ENCODE measurements at regions not wholly inside any gene's neighbourhood (a gene's known extent, or its start where the extent isn't known, plus 50 kb on each side); places are given as distances from the start of the nearest gene placed in this dataset.

GRCh38 chr3:180142472-180142871, 105.7 kb upstream of the PEX5L start:
- no peak for TF ChIP-seq CTCF (IDR thresholded peaks at IDR 0.05; ENCODE audit: low read length, missing control alignments)
- H3K4me3 ChIP-seq (replicated peaks; ENCODE audit: low read depth, low read length) = no peak overlapping the region
- DNase-seq (ENCODE audit: low read depth) = no peak

GRCh38 chr3:180161770-180162169, 125.0 kb upstream of the PEX5L start:
- H3K4me3 ChIP-seq (replicated peaks; ENCODE audit: low read depth, low read length) = no peak overlapping the region
- no peak for TF ChIP-seq CTCF (IDR thresholded peaks at IDR 0.05; ENCODE audit: low read length, missing control alignments)
- DNase-seq (ENCODE audit: low read depth) = no peak

- TF ChIP-seq CTCF (IDR thresholded peaks at IDR 0.05; ENCODE audit: low read length, missing control alignments) = no peak
- no peak for DNase-seq (ENCODE audit: low read depth)
- H3K4me3 ChIP-seq (replicated peaks; ENCODE audit: low read depth, low read length) = no peak overlapping the region
Measured at GRCh38 chr3:180175572-180175971, 138.8 kb upstream of the PEX5L start.

- no peak for DNase-seq (ENCODE audit: low read depth)
- no peak overlapping the region for H3K4me3 ChIP-seq (replicated peaks; ENCODE audit: low read depth, low read length)
- no peak for TF ChIP-seq CTCF (IDR thresholded peaks at IDR 0.05; ENCODE audit: low read length, missing control alignments)
Measured at GRCh38 chr3:180176059-180176458, 139.3 kb upstream of the PEX5L start.

- no peak overlapping the region for H3K4me3 ChIP-seq (replicated peaks; ENCODE audit: low read depth, low read length)
- TF ChIP-seq CTCF (IDR thresholded peaks at IDR 0.05; ENCODE audit: low read length, missing control alignments) = no peak
- no peak for DNase-seq (ENCODE audit: low read depth)
Measured at GRCh38 chr3:180177255-180177654, 140.5 kb upstream of the PEX5L start.

- TF ChIP-seq CTCF (IDR thresholded peaks at IDR 0.05; ENCODE audit: low read length, missing control alignments) = no peak
Measured at GRCh38 chr3:180179562-180179961, 142.8 kb upstream of the PEX5L start.

GRCh38 chr3:180180795-180181194, 144.1 kb upstream of the PEX5L start:
- TF ChIP-seq CTCF (IDR thresholded peaks at IDR 0.05; ENCODE audit: low read length, missing control alignments) = no peak
- H3K4me3 ChIP-seq (replicated peaks; ENCODE audit: low read depth, low read length) = no peak overlapping the region
- peak; percentile 2 for DNase-seq (ENCODE audit: low read depth)

More at GRCh38 chr3:180179562-180179961, 142.8 kb upstream of the PEX5L start:
- H3K4me3 ChIP-seq (replicated peaks; ENCODE audit: low read depth, low read length) = no peak overlapping the region
- no peak for DNase-seq (ENCODE audit: low read depth)
